ENCODE measurements at regions not wholly inside any gene's neighbourhood (a gene's known extent, or its start where the extent isn't known, plus 50 kb on each side); places are given as distances from the start of the nearest gene placed in this dataset.

- TF ChIP-seq, protein P1, sequence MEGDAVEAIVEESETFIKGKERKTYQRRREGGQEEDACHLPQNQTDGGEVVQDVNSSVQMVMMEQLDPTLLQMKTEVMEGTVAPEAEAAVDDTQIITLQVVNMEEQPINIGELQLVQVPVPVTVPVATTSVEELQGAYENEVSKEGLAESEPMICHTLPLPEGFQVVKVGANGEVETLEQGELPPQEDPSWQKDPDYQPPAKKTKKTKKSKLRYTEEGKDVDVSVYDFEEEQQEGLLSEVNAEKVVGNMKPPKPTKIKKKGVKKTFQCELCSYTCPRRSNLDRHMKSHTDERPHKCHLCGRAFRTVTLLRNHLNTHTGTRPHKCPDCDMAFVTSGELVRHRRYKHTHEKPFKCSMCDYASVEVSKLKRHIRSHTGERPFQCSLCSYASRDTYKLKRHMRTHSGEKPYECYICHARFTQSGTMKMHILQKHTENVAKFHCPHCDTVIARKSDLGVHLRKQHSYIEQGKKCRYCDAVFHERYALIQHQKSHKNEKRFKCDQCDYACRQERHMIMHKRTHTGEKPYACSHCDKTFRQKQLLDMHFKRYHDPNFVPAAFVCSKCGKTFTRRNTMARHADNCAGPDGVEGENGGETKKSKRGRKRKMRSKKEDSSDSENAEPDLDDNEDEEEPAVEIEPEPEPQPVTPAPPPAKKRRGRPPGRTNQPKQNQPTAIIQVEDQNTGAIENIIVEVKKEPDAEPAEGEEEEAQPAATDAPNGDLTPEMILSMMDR (conservative IDR thresholded peaks at IDR 0.05; ENCODE audit: low read depth, low read length): no peak
- TF ChIP-seq EZH2 (IDR thresholded peaks at IDR 0.05; ENCODE audit: borderline replicate concordance, low read depth, low read length, poor library complexity, severe bottlenecking): no peak
These were observed 69.2 kb upstream of the GLI2 start for GRCh38 chr2:120666433-120666832.
